Neural progenitor cell (in vitro differentiated cells): ENCODE measurements at regions not wholly inside any gene's neighbourhood (a gene's known extent, or its start where the extent isn't known, plus 50 kb on each side); places are given as distances from the start of the nearest gene placed in this dataset.

Experiments used
- DNase-seq: peaks from one replicate; pipeline ENCODE4 v3.0.0-alpha.2; 2016; ENCODE audit warnings: low spot score
- H2AFZ ChIP-seq: fragments of 200-600 bp; sonication (generic); replicated peaks from 2 replicates; pipeline ENCODE4 v1.6.1; 2016; ENCODE audit warnings: antibody characterized with exemption
- H3F3A ChIP-seq: fragments of 200-600 bp; sonication (generic); 2 replicates; pipeline ENCODE4 v1.6.1; 2016; ENCODE audit warnings: antibody characterized with exemption, low read depth
- H3K27ac ChIP-seq: fragments of 200-600 bp; sonication (generic); 2 replicates; pipeline ENCODE4 v1.5.1; 2016; ENCODE audit warnings: mild to moderate bottlenecking
- H3K27me3 ChIP-seq: fragments of 200-600 bp; sonication (generic); 2 replicates; pipeline ENCODE4 v1.6.1; 2016; ENCODE audit warnings: mild to moderate bottlenecking, moderate library complexity
- H3K36me3 ChIP-seq: fragments of 200-600 bp; sonication (generic); 2 replicates; pipeline ENCODE4 v1.5.1; 2016
- H3K4me1 ChIP-seq: fragments of 200-600 bp; sonication (generic); 2 replicates; pipeline ENCODE4 v1.6.1; 2016; ENCODE audit warnings: mixed run types
- H3K4me2 ChIP-seq: fragments of 200-600 bp; sonication (generic); 2 replicates; pipeline ENCODE4 v1.6.1; 2016
- H3K4me3 ChIP-seq: fragments of 200-600 bp; sonication (generic); 2 replicates; pipeline ENCODE4 v1.5.1; 2016
- H3K79me2 ChIP-seq: fragments of 200-600 bp; sonication (generic); 2 replicates; pipeline ENCODE4 v1.6.1; 2016; ENCODE audit warnings: low read depth
- H3K9ac ChIP-seq: fragments of 200-600 bp; sonication (generic); 2 replicates; pipeline ENCODE4 v1.6.1; 2016
- H3K9me3 ChIP-seq: fragments of 200-600 bp; sonication (generic); 2 replicates; pipeline ENCODE4 v1.5.1; 2016; ENCODE audit warnings: low read depth
- H4K20me1 ChIP-seq: fragments of 200-600 bp; sonication (generic); 2 replicates; pipeline ENCODE4 v1.6.1; 2016; ENCODE audit warnings: low read depth
- H3K27ac Mint-ChIP-seq: 3 replicates; pipeline ENCODE4 v1.8.0; 2021; ENCODE audit warnings: mixed read lengths
- H3K27me3 Mint-ChIP-seq: 2 replicates; pipeline ENCODE4 v1.8.0; 2022; ENCODE audit warnings: low read depth, mild to moderate bottlenecking, inconsistent platforms, moderate library complexity, mixed read lengths; ENCODE audit not compliant: insufficient read depth
- H3K36me3 Mint-ChIP-seq: 3 replicates; pipeline ENCODE4 v1.8.0; 2021; ENCODE audit warnings: mixed read lengths
- H3K4me1 Mint-ChIP-seq: 3 replicates; pipeline ENCODE4 v1.8.0; 2021; ENCODE audit warnings: mixed read lengths
- H3K4me3 Mint-ChIP-seq: 3 replicates; pipeline ENCODE4 v1.8.0; 2021; ENCODE audit warnings: mild to moderate bottlenecking, moderate library complexity, mixed read lengths
- H3K9me3 Mint-ChIP-seq: 3 replicates; pipeline ENCODE4 v1.8.0; 2020; ENCODE audit warnings: mixed read lengths
- CTCF ChIP-seq: fragments of 200-600 bp; sonication (generic); IDR thresholded peaks from 2 replicates; pipeline ENCODE4 v1.5.1; 2017; ENCODE audit warnings: antibody characterized with exemption, mild to moderate bottlenecking
- EZH2 ChIP-seq: fragments of 200-600 bp; sonication (generic); IDR thresholded peaks from 2 replicates; pipeline ENCODE4 v1.6.1; 2017; ENCODE audit warnings: antibody characterized with exemption, mild to moderate bottlenecking, moderate library complexity
- EZH2phosphoT487 ChIP-seq: fragments of 200-600 bp; sonication (generic); IDR thresholded peaks from 2 replicates; pipeline ENCODE4 v1.6.1; 2017; ENCODE audit warnings: antibody characterized with exemption

GRCh38 chrX:20378233-20378920, 111.7 kb upstream of the RPS6KA3 start:
- no peak overlapping the region for H3K27ac Mint-ChIP-seq
- H3K36me3 Mint-ChIP-seq: no peaks in the 10 kb centered on the region
- TF ChIP-seq EZH2phosphoT487: no peak
- TF ChIP-seq CTCF: no peak
- no peak for TF ChIP-seq EZH2

GRCh38 chrX:20374900-20375438, 108.3 kb upstream of the RPS6KA3 start:
- no peak overlapping the region for H3K4me3 ChIP-seq
- no peak for TF ChIP-seq EZH2
- no peak for TF ChIP-seq CTCF
- TF ChIP-seq EZH2phosphoT487: no peak
- no peaks in the 10 kb centered on the region for H3F3A ChIP-seq
- H3K27me3 ChIP-seq: no peaks in the 10 kb centered on the region
- no peak overlapping the region for H3K27ac ChIP-seq
- no peak overlapping the region for H3K9ac ChIP-seq
- H3K9me3 ChIP-seq: no peaks in the 10 kb centered on the region
- DNase-seq: no peak
- H3K4me1 Mint-ChIP-seq: no peaks in the 10 kb centered on the region
- H3K79me2 ChIP-seq: no peaks in the 10 kb centered on the region
- H3K36me3 Mint-ChIP-seq: no peaks in the 10 kb centered on the region
- H4K20me1 ChIP-seq: no peaks in the 10 kb centered on the region
- H3K36me3 ChIP-seq: no peaks in the 10 kb centered on the region
- H2AFZ ChIP-seq: no peak overlapping the region
- H3K27ac Mint-ChIP-seq: no peak overlapping the region
- H3K4me2 ChIP-seq: no peak overlapping the region
- no peaks in the 10 kb centered on the region for H3K27me3 Mint-ChIP-seq
- no peaks in the 10 kb centered on the region for H3K4me1 ChIP-seq
- H3K4me3 Mint-ChIP-seq: no peak overlapping the region
- peaks cover 2% of the 10 kb centered on the region for H3K9me3 Mint-ChIP-seq

More at GRCh38 chrX:20378233-20378920, 111.7 kb upstream of the RPS6KA3 start:
- Histone ChIP-seq H3K27ac (no peak overlapping the region), H3K36me3 (no peaks in the 10 kb centered on the region), H3K4me2 (no peak overlapping the region), H3F3A (no peaks in the 10 kb centered on the region), H3K4me3 (no peak overlapping the region), H3K79me2 (no peaks in the 10 kb centered on the region), H3K9me3 (no peaks in the 10 kb centered on the region), H3K27me3 (no peaks in the 10 kb centered on the region), H2AFZ (no peak overlapping the region), H4K20me1 (no peaks in the 10 kb centered on the region), H3K4me1 (no peaks in the 10 kb centered on the region), H3K9ac (no peak overlapping the region)
- H3K27me3 Mint-ChIP-seq: no peaks in the 10 kb centered on the region
- no peaks in the 10 kb centered on the region for H3K4me1 Mint-ChIP-seq
- H3K9me3 Mint-ChIP-seq: peaks cover 2% of the 10 kb centered on the region
- H3K4me3 Mint-ChIP-seq: no peak overlapping the region
- no peak for DNase-seq

DNA sequence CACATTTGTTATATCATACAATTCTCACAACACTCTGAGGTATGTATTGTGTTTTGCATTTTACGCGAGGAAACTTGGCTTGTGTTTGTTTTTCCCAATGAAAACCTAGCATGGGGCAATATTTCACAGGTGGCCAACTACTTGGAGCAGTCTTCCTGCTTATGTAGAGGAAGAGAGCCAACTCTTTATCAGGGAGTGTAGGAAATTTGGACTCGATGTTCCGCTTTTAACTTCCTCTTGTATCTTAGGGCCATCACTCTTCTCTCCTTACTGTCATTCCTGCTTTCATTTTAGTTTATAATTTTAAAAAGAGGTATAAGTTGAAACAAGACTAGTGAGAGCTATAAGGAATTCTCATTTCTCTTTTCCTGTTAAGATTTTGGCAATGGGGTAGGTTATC, 107.7 kb upstream of the RPS6KA3 start:
- no peak overlapping the region for H3K27ac Mint-ChIP-seq
- no peaks in the 10 kb centered on the region for H3K9me3 Mint-ChIP-seq
- no peak overlapping the region for H3K9ac ChIP-seq

More for the DNA sequence above, 107.7 kb upstream of the RPS6KA3 start:
- H3K4me3 Mint-ChIP-seq: no peak overlapping the region
- Histone ChIP-seq H3K4me3 (no peak overlapping the region), H2AFZ (no peak overlapping the region), H3K27me3 (no peaks in the 10 kb centered on the region), H3K79me2 (no peaks in the 10 kb centered on the region), H3K36me3 (no peaks in the 10 kb centered on the region), H3K27ac (no peak overlapping the region), H3K4me2 (no peak overlapping the region), H3K9me3 (no peaks in the 10 kb centered on the region), H4K20me1 (no peaks in the 10 kb centered on the region), H3F3A (no peaks in the 10 kb centered on the region), H3K4me1 (no peaks in the 10 kb centered on the region)
- no peaks in the 10 kb centered on the region for H3K27me3 Mint-ChIP-seq
- TF ChIP-seq EZH2phosphoT487 (no peak), EZH2 (no peak), CTCF (no peak)
- no peak for DNase-seq
- H3K4me1 Mint-ChIP-seq: no peaks in the 10 kb centered on the region
- no peaks in the 10 kb centered on the region for H3K36me3 Mint-ChIP-seq
